Retinal pigment epithelial cell (primary cell): ENCODE measurements at regions not wholly inside any gene's neighbourhood (a gene's known extent, or its start where the extent isn't known, plus 50 kb on each side); places are given as distances from the start of the nearest gene placed in this dataset.

Source experiments
- DNase-seq: peaks from one replicate; pipeline ENCODE4 v3.0.0-alpha.2; 2010; ENCODE audit warnings: low read depth
- H3K4me3 ChIP-seq: 2 replicates; pipeline ENCODE4 v1.5.1; 2011; ENCODE audit warnings: mild to moderate bottlenecking, low read length, control low read depth, moderate library complexity
- CTCF ChIP-seq: conservative IDR thresholded peaks from 2 replicates; pipeline ENCODE4 v1.5.1; 2011; ENCODE audit warnings: low read depth, low read length, control low read depth, inconsistent platforms

- DNase-seq = no peak
- H3K4me3 ChIP-seq = no peak overlapping the region
- no peak for TF ChIP-seq CTCF
These were observed 101.7 kb downstream of the ADAMTS1 start for GRCh38 chr21:26743524-26743923.

GRCh38 chr21:26739189-26739588 is 106.0 kb downstream of the ADAMTS1 start:
- peak; percentile 58 for DNase-seq
- H3K4me3 ChIP-seq = no peak overlapping the region
- TF ChIP-seq CTCF = no peak

GRCh38 chr21:26736449-26736848 is 108.8 kb downstream of the ADAMTS1 start:
- DNase-seq = no peak
- TF ChIP-seq CTCF = no peak
- H3K4me3 ChIP-seq = no peak overlapping the region

- H3K4me3 ChIP-seq = no peak overlapping the region
- no peak for DNase-seq
- peak; percentile 76 for TF ChIP-seq CTCF
These were observed 112.6 kb downstream of the ADAMTS1 start for GRCh38 chr21:26732432-26733221.

GRCh38 chr21:26719750-26720149 is 125.5 kb downstream of the ADAMTS1 start:
- no peak for TF ChIP-seq CTCF
- DNase-seq = no peak
- H3K4me3 ChIP-seq = no peak overlapping the region

- TF ChIP-seq CTCF = peak; percentile 48
- DNase-seq = no peak
These were observed 128.0 kb downstream of the ADAMTS1 start for GRCh38 chr21:26717146-26717739.

More at GRCh38 chr21:26717146-26717739, 128.0 kb downstream of the ADAMTS1 start:
- no peak overlapping the region for H3K4me3 ChIP-seq
